ENCODE measurements at regions not wholly inside any gene's neighbourhood (a gene's known extent, or its start where the extent isn't known, plus 50 kb on each side); places are given as distances from the start of the nearest gene placed in this dataset.

- TF ChIP-seq POLR2A (IDR thresholded peaks at IDR 0.05) (no peak), CTCF (IDR thresholded peaks at IDR 0.05) (no peak)
- Histone ChIP-seq H3K4me1 (no peaks in the 10 kb centered on the region), H3K27ac (no peak overlapping the region), H3K36me3 (no peaks in the 10 kb centered on the region), H3K4me3 (no peak overlapping the region), H3K27me3 (no peaks in the 10 kb centered on the region), H3K9me3 (no peaks in the 10 kb centered on the region)
- no peak for DNase-seq
- WGBS, 4 donors, result 69 to 92% (median 83%) methylated on average over 4 of the region's 4 CpGs
- intact Hi-C loops (cut with DNase I), result no loop called here
- ATAC-seq, result no peak
These were observed 103.1 kb upstream of the TEX13D start for GRCh38 chrX:124229374-124229773.

DNA sequence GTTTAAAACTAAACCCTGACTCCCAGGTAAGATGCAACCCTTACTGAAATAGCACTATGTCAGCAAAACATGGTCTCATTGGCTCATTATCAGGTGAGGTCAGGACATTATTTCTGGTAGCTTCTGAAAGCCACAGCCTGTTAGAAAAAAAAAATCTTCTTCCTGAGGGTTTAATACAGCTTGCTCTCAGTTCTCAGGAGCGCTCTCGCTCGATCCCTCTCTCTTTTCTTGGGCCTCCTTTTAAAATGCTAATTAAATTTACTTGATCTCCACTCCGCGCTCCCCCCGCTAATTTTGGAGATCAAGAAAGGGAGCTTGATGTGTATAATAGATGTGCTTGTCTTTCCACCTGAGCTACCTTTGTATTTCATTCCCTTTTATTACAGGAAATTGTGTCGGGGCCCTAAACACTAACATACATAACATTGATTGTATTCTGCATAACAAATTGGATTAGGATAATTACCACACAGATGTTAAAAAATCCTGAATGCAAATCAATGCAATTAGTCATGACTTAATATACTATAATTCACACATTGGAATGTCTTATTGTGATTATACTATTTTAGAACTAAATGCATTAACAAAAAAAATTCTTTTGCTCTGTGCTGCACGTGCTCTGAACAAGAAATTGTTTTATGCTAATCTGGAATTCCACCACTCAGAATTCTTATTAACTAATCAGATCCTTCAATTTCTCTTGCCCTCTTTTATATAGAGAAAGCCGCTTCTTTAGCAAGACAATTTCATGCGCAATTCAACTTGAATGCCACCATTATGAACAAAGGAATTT is 101.6 kb upstream of the TEX13D start:
- ATAC-seq, result no peak
- Histone ChIP-seq H3K27ac (no peak overlapping the region), H3K9me3 (no peaks in the 10 kb centered on the region), H3K27me3 (no peaks in the 10 kb centered on the region), H3K4me3 (no peak overlapping the region), H3K4me1 (no peaks in the 10 kb centered on the region), H3K36me3 (no peaks in the 10 kb centered on the region)
- 65 to 89% (median 74%) methylated on average over 10 of the region's 10 CpGs for WGBS, 4 donors
- DNase-seq, result no peak
- TF ChIP-seq CTCF (IDR thresholded peaks at IDR 0.05), result no peak
- no peak for TF ChIP-seq POLR2A (IDR thresholded peaks at IDR 0.05)
- intact Hi-C loops (cut with DNase I), result no loop called here

DNA sequence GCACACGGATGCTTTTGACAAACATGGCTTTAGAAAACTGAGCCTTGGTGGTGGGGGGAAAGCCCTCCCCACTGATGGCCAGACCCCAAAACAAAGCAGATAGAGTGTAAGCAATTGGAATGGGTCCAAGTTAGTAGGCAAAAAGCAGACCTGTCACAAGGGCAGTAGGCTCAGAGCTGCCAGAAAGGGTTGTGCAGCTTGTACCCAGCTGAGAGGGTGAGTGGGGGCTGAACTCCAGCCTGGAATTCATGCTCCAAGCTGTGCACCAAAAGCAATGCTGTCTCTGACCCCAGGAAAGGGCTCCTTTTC is 101.1 kb upstream of the TEX13D start:
- no peak for DNase-seq
- ATAC-seq, result peak; percentile 64 to 74 (median 68)
- no peaks in the 10 kb centered on the region for H3K36me3 ChIP-seq
- H3K27me3 ChIP-seq, result no peaks in the 10 kb centered on the region
- H3K27ac ChIP-seq, result no peak overlapping the region
- 30 to 68% (median 50%) methylated on average over 1 of the region's 1 CpG for WGBS, 4 donors
- no peaks in the 10 kb centered on the region for H3K9me3 ChIP-seq
- no peaks in the 10 kb centered on the region for H3K4me1 ChIP-seq
- no peak for TF ChIP-seq CTCF (IDR thresholded peaks at IDR 0.05)
- TF ChIP-seq POLR2A (IDR thresholded peaks at IDR 0.05), result no peak
- no peak overlapping the region for H3K4me3 ChIP-seq
- intact Hi-C loops (cut with DNase I), result no loop called here

- TF ChIP-seq POLR2A (IDR thresholded peaks at IDR 0.05) (no peak), CTCF (IDR thresholded peaks at IDR 0.05) (no peak)
- Histone ChIP-seq H3K4me1 (no peaks in the 10 kb centered on the region), H3K4me3 (no peak overlapping the region), H3K9me3 (no peaks in the 10 kb centered on the region), H3K27ac (no peak overlapping the region), H3K27me3 (no peaks in the 10 kb centered on the region), H3K36me3 (no peaks in the 10 kb centered on the region)
- intact Hi-C loops (cut with DNase I), result no loop called here
- no peak for ATAC-seq
- peak in 1 of 5 donors; percentile 32 for DNase-seq
- 31 to 57% (median 48%) methylated on average over 3 of the region's 3 CpGs for WGBS, 4 donors
These were observed 99.8 kb upstream of the TEX13D start for GRCh38 chrX:124232523-124233201.

All from heart left ventricle (tissue), 16 donors.